ENCODE measurements at regions not wholly inside any gene's neighbourhood (a gene's known extent, or its start where the extent isn't known, plus 50 kb on each side); places are given as distances from the start of the nearest gene placed in this dataset.

GRCh38 chr10:118246332-118247295, 95.5 kb downstream of the FAM204A start:
- DNase-seq (ENCODE audit: low spot score): no peak

GRCh38 chr10:118243907-118244306, 98.2 kb downstream of the FAM204A start:
- DNase-seq (ENCODE audit: low spot score): no peak

GRCh38 chr10:118241229-118242137, 100.6 kb downstream of the FAM204A start:
- peak; percentile 77 for DNase-seq (ENCODE audit: low spot score)

GRCh38 chr10:118239236-118239630, 102.9 kb downstream of the FAM204A start:
- no peak for DNase-seq (ENCODE audit: low spot score)

GRCh38 chr10:118238573-118239235, 103.4 kb downstream of the FAM204A start:
- no peak for DNase-seq (ENCODE audit: low spot score)

GRCh38 chr10:118237930-118238329, 104.2 kb downstream of the FAM204A start:
- DNase-seq (ENCODE audit: low spot score): no peak

GRCh38 chr10:118234683-118235082, 107.4 kb downstream of the FAM204A start:
- DNase-seq (ENCODE audit: low spot score): no peak

- no peak for DNase-seq (ENCODE audit: low spot score)
Observed at GRCh38 chr10:118220346-118220850, 121.7 kb downstream of the FAM204A start.

GRCh38 chr10:118218562-118218961, 123.6 kb downstream of the FAM204A start:
- DNase-seq (ENCODE audit: low spot score): no peak

GRCh38 chr10:118216571-118217170, 125.5 kb downstream of the FAM204A start:
- no peak for DNase-seq (ENCODE audit: low spot score)

- no peak for DNase-seq (ENCODE audit: low spot score)
Observed at GRCh38 chr10:118216020-118216419, 126.1 kb downstream of the FAM204A start.

GRCh38 chr10:118214776-118215175, 127.3 kb downstream of the FAM204A start:
- DNase-seq (ENCODE audit: low spot score): no peak

- no peak for DNase-seq (ENCODE audit: low spot score)
Observed at GRCh38 chr10:118213436-118213835, 128.7 kb downstream of the FAM204A start.

GRCh38 chr10:118210276-118210675, 131.8 kb downstream of the FAM204A start:
- DNase-seq (ENCODE audit: low spot score): no peak

GRCh38 chr10:118209215-118209614, 132.9 kb downstream of the FAM204A start:
- DNase-seq (ENCODE audit: low spot score): no peak

GRCh38 chr10:118207470-118208007, 134.6 kb downstream of the FAM204A start:
- no peak for DNase-seq (ENCODE audit: low spot score)

- no peak for DNase-seq (ENCODE audit: low spot score)
Observed at GRCh38 chr10:118204292-118204943, 137.7 kb downstream of the FAM204A start.

- no peak for DNase-seq (ENCODE audit: low spot score)
Observed at GRCh38 chr10:118203461-118203860, 138.7 kb downstream of the FAM204A start.

GRCh38 chr10:118195729-118196128, 146.4 kb downstream of the FAM204A start:
- no peak for DNase-seq (ENCODE audit: low spot score)

- DNase-seq (ENCODE audit: low spot score): no peak
Observed at GRCh38 chr10:118193642-118194041, 146.9 kb upstream of the RAB11FIP2 start.

- no peak for DNase-seq (ENCODE audit: low spot score)
Observed at GRCh38 chr10:118181021-118181420, 134.3 kb upstream of the RAB11FIP2 start.
